ENCODE measurements at regions not wholly inside any gene's neighbourhood (a gene's known extent, or its start where the extent isn't known, plus 50 kb on each side); places are given as distances from the start of the nearest gene placed in this dataset.

DNA sequence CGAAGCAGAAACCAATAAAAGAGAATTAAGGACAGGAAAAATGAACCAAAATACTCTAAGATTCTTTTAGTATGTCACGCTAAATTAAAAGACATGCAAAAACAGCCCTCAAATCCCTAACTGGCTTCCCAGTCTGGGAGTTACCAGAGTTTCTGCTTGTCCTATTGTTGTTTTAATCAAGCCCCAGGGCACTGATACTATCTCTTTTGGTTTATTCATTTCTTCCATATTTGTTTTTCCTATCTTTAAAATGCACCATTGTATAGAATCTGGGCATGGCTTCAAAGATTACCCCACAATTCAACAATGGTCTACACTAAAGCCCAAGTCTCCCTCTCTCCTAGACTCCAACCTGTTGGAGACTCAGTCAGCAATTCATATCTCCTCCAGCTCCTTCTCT lies 169.1 kb downstream of the MYLK4 start:
- Histone ChIP-seq H3K36me3 (ENCODE audit: insufficient read depth, low read length) (no peaks in the 10 kb centered on the region), H3K4me3 (ENCODE audit: low read depth, low read length, poor library complexity, severe bottlenecking) (no peak overlapping the region), H3K4me1 (ENCODE audit: insufficient read depth, low read length, severe bottlenecking) (no peaks in the 10 kb centered on the region), H3K79me2 (ENCODE audit: insufficient read depth, low read length) (no peaks in the 10 kb centered on the region), H3K4me2 (ENCODE audit: low read length) (no peak overlapping the region), H3K9me2 (ENCODE audit: low read depth, low read length) (no peaks in the 10 kb centered on the region), H3K9ac (ENCODE audit: low read length) (no peak overlapping the region), H3K27me3 (ENCODE audit: insufficient read depth, low read length) (no peaks in the 10 kb centered on the region), H2AFZ (ENCODE audit: low read length) (no peak overlapping the region), H3F3A (ENCODE audit: insufficient read depth, low read length) (no peaks in the 10 kb centered on the region), H4K20me1 (ENCODE audit: insufficient read depth, low read length) (no peaks in the 10 kb centered on the region), H3K27ac (ENCODE audit: low read depth, low read length, poor library complexity, severe bottlenecking) (no peak overlapping the region), H3K9me3 (ENCODE audit: low read length) (no peaks in the 10 kb centered on the region)
- TF ChIP-seq, protein P1, sequence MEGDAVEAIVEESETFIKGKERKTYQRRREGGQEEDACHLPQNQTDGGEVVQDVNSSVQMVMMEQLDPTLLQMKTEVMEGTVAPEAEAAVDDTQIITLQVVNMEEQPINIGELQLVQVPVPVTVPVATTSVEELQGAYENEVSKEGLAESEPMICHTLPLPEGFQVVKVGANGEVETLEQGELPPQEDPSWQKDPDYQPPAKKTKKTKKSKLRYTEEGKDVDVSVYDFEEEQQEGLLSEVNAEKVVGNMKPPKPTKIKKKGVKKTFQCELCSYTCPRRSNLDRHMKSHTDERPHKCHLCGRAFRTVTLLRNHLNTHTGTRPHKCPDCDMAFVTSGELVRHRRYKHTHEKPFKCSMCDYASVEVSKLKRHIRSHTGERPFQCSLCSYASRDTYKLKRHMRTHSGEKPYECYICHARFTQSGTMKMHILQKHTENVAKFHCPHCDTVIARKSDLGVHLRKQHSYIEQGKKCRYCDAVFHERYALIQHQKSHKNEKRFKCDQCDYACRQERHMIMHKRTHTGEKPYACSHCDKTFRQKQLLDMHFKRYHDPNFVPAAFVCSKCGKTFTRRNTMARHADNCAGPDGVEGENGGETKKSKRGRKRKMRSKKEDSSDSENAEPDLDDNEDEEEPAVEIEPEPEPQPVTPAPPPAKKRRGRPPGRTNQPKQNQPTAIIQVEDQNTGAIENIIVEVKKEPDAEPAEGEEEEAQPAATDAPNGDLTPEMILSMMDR (IDR thresholded peaks at IDR 0.05; ENCODE audit: low read length): no peak
- no peak for TF ChIP-seq EZH2 (IDR thresholded peaks at IDR 0.05; ENCODE audit: borderline replicate concordance, low read length)

DNA sequence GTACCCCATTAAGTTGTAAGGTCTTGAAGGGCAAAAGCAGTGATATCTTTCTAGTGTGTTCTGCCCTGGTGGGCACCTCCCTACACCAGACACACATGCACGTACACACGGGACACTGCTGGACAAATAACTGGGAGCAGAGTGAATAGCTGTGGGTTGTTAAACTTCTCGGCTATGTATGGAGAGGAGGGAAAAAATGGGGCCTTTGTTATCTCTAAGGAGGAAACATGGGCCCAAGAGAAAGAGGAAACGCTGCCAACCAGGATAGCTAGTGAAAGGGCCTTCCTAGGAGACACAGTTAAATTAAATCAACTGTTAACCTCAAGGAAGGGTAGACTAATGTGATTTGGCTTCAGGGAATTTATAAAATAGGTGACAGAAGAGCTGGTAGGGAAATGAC lies 169.7 kb downstream of the MYLK4 start:
- H3K79me2 ChIP-seq (ENCODE audit: insufficient read depth, low read length): no peaks in the 10 kb centered on the region
- H3K9me3 ChIP-seq (ENCODE audit: low read length): no peaks in the 10 kb centered on the region
- H3K9me2 ChIP-seq (ENCODE audit: low read depth, low read length): no peaks in the 10 kb centered on the region
- no peak overlapping the region for H3K4me2 ChIP-seq (ENCODE audit: low read length)
- H3K27ac ChIP-seq (ENCODE audit: low read depth, low read length, poor library complexity, severe bottlenecking): no peak overlapping the region
- TF ChIP-seq EZH2 (IDR thresholded peaks at IDR 0.05; ENCODE audit: borderline replicate concordance, low read length): no peak
- TF ChIP-seq, protein P1 (IDR thresholded peaks at IDR 0.05; ENCODE audit: low read length): no peak
- H3K4me3 ChIP-seq (ENCODE audit: low read depth, low read length, poor library complexity, severe bottlenecking): no peak overlapping the region
- H3K4me1 ChIP-seq (ENCODE audit: insufficient read depth, low read length, severe bottlenecking): no peaks in the 10 kb centered on the region
- H3K9ac ChIP-seq (ENCODE audit: low read length): no peak overlapping the region
- H3K27me3 ChIP-seq (ENCODE audit: insufficient read depth, low read length): no peaks in the 10 kb centered on the region
- H2AFZ ChIP-seq (ENCODE audit: low read length): no peak overlapping the region
- H3F3A ChIP-seq (ENCODE audit: insufficient read depth, low read length): no peaks in the 10 kb centered on the region
- no peaks in the 10 kb centered on the region for H4K20me1 ChIP-seq (ENCODE audit: insufficient read depth, low read length)
- H3K36me3 ChIP-seq (ENCODE audit: insufficient read depth, low read length): no peaks in the 10 kb centered on the region

DNA sequence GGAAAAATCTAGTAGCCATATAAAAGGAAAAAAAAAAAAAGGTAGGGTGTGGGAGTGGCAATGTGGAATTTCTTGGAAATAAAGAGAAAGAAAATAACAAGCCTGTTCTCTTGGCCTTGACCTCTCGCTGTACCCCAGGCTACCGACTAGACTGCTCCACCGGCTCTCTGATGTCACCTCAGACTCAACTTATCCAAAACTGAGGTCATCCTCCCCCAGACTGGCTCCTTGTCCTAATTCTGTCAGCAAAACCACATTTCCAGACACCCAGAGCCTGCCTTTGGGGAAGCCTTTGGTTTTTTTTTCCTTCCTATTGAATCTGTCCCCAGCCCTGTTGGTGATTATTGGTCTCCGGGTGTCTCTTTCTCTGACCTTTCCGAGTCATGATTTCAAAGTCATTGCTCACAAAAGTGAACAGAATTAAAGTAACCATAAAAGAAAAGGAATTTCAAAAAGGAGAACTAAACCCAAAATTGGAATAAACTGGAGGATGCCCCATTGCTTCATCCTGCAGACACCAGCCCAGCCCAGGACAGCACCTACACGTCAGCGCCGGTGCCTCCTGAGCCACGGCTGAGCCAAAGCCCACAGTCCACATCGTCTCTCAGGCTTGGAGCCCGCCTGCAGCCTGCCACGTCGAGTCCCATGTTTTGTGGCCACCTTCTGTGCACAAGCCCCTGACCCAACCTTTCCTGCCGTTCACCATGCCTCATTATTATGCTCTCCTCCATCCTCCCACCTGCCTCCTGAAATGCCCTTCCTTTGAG lies 170.7 kb downstream of the MYLK4 start:
- H3K4me2 ChIP-seq (ENCODE audit: low read length): no peak overlapping the region
- H3K79me2 ChIP-seq (ENCODE audit: insufficient read depth, low read length): no peaks in the 10 kb centered on the region

More for the DNA sequence above, 170.7 kb downstream of the MYLK4 start:
- H3K27me3 ChIP-seq (ENCODE audit: insufficient read depth, low read length): no peaks in the 10 kb centered on the region
- no peaks in the 10 kb centered on the region for H3K9me2 ChIP-seq (ENCODE audit: low read depth, low read length)
- no peaks in the 10 kb centered on the region for H4K20me1 ChIP-seq (ENCODE audit: insufficient read depth, low read length)
- H2AFZ ChIP-seq (ENCODE audit: low read length): no peak overlapping the region
- H3K27ac ChIP-seq (ENCODE audit: low read depth, low read length, poor library complexity, severe bottlenecking): no peak overlapping the region
- H3K4me1 ChIP-seq (ENCODE audit: insufficient read depth, low read length, severe bottlenecking): no peaks in the 10 kb centered on the region
- no peaks in the 10 kb centered on the region for H3F3A ChIP-seq (ENCODE audit: insufficient read depth, low read length)
- no peak overlapping the region for H3K4me3 ChIP-seq (ENCODE audit: low read depth, low read length, poor library complexity, severe bottlenecking)
- no peaks in the 10 kb centered on the region for H3K9me3 ChIP-seq (ENCODE audit: low read length)
- H3K9ac ChIP-seq (ENCODE audit: low read length): no peak overlapping the region
- H3K36me3 ChIP-seq (ENCODE audit: insufficient read depth, low read length): no peaks in the 10 kb centered on the region
- TF ChIP-seq, protein P1 (IDR thresholded peaks at IDR 0.05; ENCODE audit: low read length): no peak
- TF ChIP-seq EZH2 (IDR thresholded peaks at IDR 0.05; ENCODE audit: borderline replicate concordance, low read length): no peak

Data from OCI-LY1 (cell line).